ENCODE measurements at regions not wholly inside any gene's neighbourhood (a gene's known extent, or its start where the extent isn't known, plus 50 kb on each side); places are given as distances from the start of the nearest gene placed in this dataset.

- no peak for DNase-seq
Observed at GRCh38 chr18:40013001-40013609, 1941.9 kb upstream of the PIK3C3 start.

- no peak for DNase-seq
Observed at GRCh38 chr18:40011201-40011600, 1943.8 kb upstream of the PIK3C3 start.

GRCh38 chr18:40006634-40007033 is 1948.4 kb upstream of the PIK3C3 start:
- DNase-seq = no peak

- DNase-seq = no peak
Observed at GRCh38 chr18:40004246-40004645, 1950.8 kb upstream of the PIK3C3 start.

GRCh38 chr18:39998317-39998716 is 1956.7 kb upstream of the PIK3C3 start:
- no peak for DNase-seq

- no peak for DNase-seq
Observed at GRCh38 chr18:39994498-39994897, 1960.5 kb upstream of the PIK3C3 start.

- no peak for DNase-seq
Observed at GRCh38 chr18:39991696-39992265, 1963.3 kb upstream of the PIK3C3 start.

GRCh38 chr18:39990540-39990939 is 1964.5 kb upstream of the PIK3C3 start:
- no peak for DNase-seq

GRCh38 chr18:39976771-39977170 is 1978.3 kb upstream of the PIK3C3 start:
- no peak for DNase-seq

- no peak for DNase-seq
Observed at GRCh38 chr18:39972521-39972920, 1982.5 kb upstream of the PIK3C3 start.

- no peak for DNase-seq
Observed at GRCh38 chr18:39969803-39970494, 1985.1 kb upstream of the PIK3C3 start.

GRCh38 chr18:39966275-39966674 is 1988.8 kb upstream of the PIK3C3 start:
- peak; percentile 19 for DNase-seq

GRCh38 chr18:39962546-39962945 is 1992.5 kb upstream of the PIK3C3 start:
- DNase-seq = no peak

- no peak for DNase-seq
Observed at GRCh38 chr18:39960550-39960949, 1994.5 kb upstream of the PIK3C3 start.

- no peak for DNase-seq
Observed at GRCh38 chr18:39959839-39960238, 1995.2 kb upstream of the PIK3C3 start.

GRCh38 chr18:39958876-39959275 is 1996.2 kb upstream of the PIK3C3 start:
- DNase-seq = no peak

GRCh38 chr18:39952816-39953215 is 2002.2 kb upstream of the PIK3C3 start:
- no peak for DNase-seq

- no peak for DNase-seq
Observed at GRCh38 chr18:39951142-39951720, 2003.8 kb upstream of the PIK3C3 start.

GRCh38 chr18:39946623-39947061 is 2008.4 kb upstream of the PIK3C3 start:
- no peak for DNase-seq

- no peak for DNase-seq
Observed at GRCh38 chr18:39945076-39945475, 2010.0 kb upstream of the PIK3C3 start.

GRCh38 chr18:39942702-39943101 is 2012.3 kb upstream of the PIK3C3 start:
- DNase-seq = no peak

GRCh38 chr18:39938676-39939608 is 2016.1 kb upstream of the PIK3C3 start:
- DNase-seq = no peak

GRCh38 chr18:39935598-39935997 is 2019.4 kb upstream of the PIK3C3 start:
- DNase-seq = no peak
